ENCODE measurements at regions not wholly inside any gene's neighbourhood (a gene's known extent, or its start where the extent isn't known, plus 50 kb on each side); places are given as distances from the start of the nearest gene placed in this dataset.
A peak's percentile ranks its signal among the peaks of the same experiment; 100 is the strongest.

- no peak for DNase-seq (ENCODE audit: low read depth in 2 of 2)
These were observed 185.1 kb downstream of the PLPP3 start for GRCh38 chr1:56394298-56394697.

GRCh38 chr1:56390934-56391731, 188.2 kb downstream of the PLPP3 start:
- DNase-seq (ENCODE audit: low read depth in 2 of 2), result peak in 1 of 2 donors; percentile 57

GRCh38 chr1:56390232-56390867, 189.0 kb downstream of the PLPP3 start:
- DNase-seq (ENCODE audit: low read depth in 2 of 2), result no peak

GRCh38 chr1:56389813-56390212, 189.6 kb downstream of the PLPP3 start:
- DNase-seq (ENCODE audit: low read depth in 2 of 2), result no peak

- DNase-seq (ENCODE audit: low read depth in 2 of 2), result no peak
These were observed 192.2 kb downstream of the PLPP3 start for GRCh38 chr1:56387071-56387740.

- DNase-seq (ENCODE audit: low read depth in 2 of 2), result no peak
These were observed 194.0 kb downstream of the PLPP3 start for GRCh38 chr1:56385314-56385713.

GRCh38 chr1:56382929-56383328, 196.4 kb downstream of the PLPP3 start:
- DNase-seq (ENCODE audit: low read depth in 2 of 2), result no peak

- no peak for DNase-seq (ENCODE audit: low read depth in 2 of 2)
These were observed 198.8 kb downstream of the PLPP3 start for GRCh38 chr1:56380531-56380930.

- DNase-seq (ENCODE audit: low read depth in 2 of 2), result no peak
These were observed 200.9 kb downstream of the PLPP3 start for GRCh38 chr1:56378341-56379070.

- no peak for DNase-seq (ENCODE audit: low read depth in 2 of 2)
These were observed 201.9 kb downstream of the PLPP3 start for GRCh38 chr1:56377431-56377830.

GRCh38 chr1:56376188-56376984, 203.0 kb downstream of the PLPP3 start:
- DNase-seq (ENCODE audit: low read depth in 2 of 2), result no peak

GRCh38 chr1:56375326-56375804, 204.0 kb downstream of the PLPP3 start:
- DNase-seq (ENCODE audit: low read depth in 2 of 2), result no peak

- DNase-seq (ENCODE audit: low read depth in 2 of 2), result no peak
These were observed 205.1 kb downstream of the PLPP3 start for GRCh38 chr1:56374026-56374974.

GRCh38 chr1:56370513-56370912, 208.8 kb downstream of the PLPP3 start:
- DNase-seq (ENCODE audit: low read depth in 2 of 2), result no peak

- no peak for DNase-seq (ENCODE audit: low read depth in 2 of 2)
These were observed 216.2 kb downstream of the PLPP3 start for GRCh38 chr1:56363007-56363770.

GRCh38 chr1:56360021-56360420, 219.3 kb downstream of the PLPP3 start:
- no peak for DNase-seq (ENCODE audit: low read depth in 2 of 2)

- DNase-seq (ENCODE audit: low read depth in 2 of 2), result no peak
These were observed 220.3 kb downstream of the PLPP3 start for GRCh38 chr1:56359056-56359455.

- peak in 1 of 2 donors; percentile 71 for DNase-seq (ENCODE audit: low read depth in 2 of 2)
These were observed 221.3 kb downstream of the PLPP3 start for GRCh38 chr1:56357927-56358690.
